ENCODE measurements at regions not wholly inside any gene's neighbourhood (a gene's known extent, or its start where the extent isn't known, plus 50 kb on each side); places are given as distances from the start of the nearest gene placed in this dataset.

- H3K4me3 ChIP-seq (ENCODE audit: low read depth in 1 of 2, low read length in 2 of 2) = no peak overlapping the region
- peaks cover 0 to 3% of the 10 kb centered on the region in 2 donors for H3K9me3 ChIP-seq (ENCODE audit: control insufficient read depth in 2 of 2, insufficient read depth in 1 of 2, low read depth in 1 of 2, low read length in 1 of 2)
- no peaks in the 10 kb centered on the region for H3K27me3 ChIP-seq (ENCODE audit: control insufficient read depth in 1 of 2, insufficient read depth in 2 of 2, low read length in 2 of 2)
- H3K36me3 ChIP-seq (ENCODE audit: control insufficient read depth in 2 of 2, insufficient read depth in 2 of 2, low read length in 1 of 2) = no peaks in the 10 kb centered on the region
- H3K4me1 ChIP-seq (ENCODE audit: control insufficient read depth in 2 of 2, insufficient read depth in 2 of 2, low read length in 1 of 2) = peaks cover 0 to 4% of the 10 kb centered on the region in 2 donors
- WGBS, 2 donors = 54 to 56% methylated on average over 7 of the region's 7 CpGs
- no peak overlapping the region for H3K27ac ChIP-seq (ENCODE audit: low read depth in 2 of 2, low read length in 1 of 2)
These were observed 140.3 kb downstream of the RPIA start for GRCh38 chr2:88831792-88832248.

GRCh38 chr2:88832311-88832991, 141.0 kb downstream of the RPIA start:
- H3K36me3 ChIP-seq (ENCODE audit: control insufficient read depth in 2 of 2, insufficient read depth in 2 of 2, low read length in 1 of 2) = no peaks in the 10 kb centered on the region
- no peak overlapping the region for H3K27ac ChIP-seq (ENCODE audit: low read depth in 2 of 2, low read length in 1 of 2)
- H3K27me3 ChIP-seq (ENCODE audit: control insufficient read depth in 1 of 2, insufficient read depth in 2 of 2, low read length in 2 of 2) = no peaks in the 10 kb centered on the region
- 78 to 80% methylated on average over 8 of the region's 8 CpGs for WGBS, 2 donors
- peaks cover 0 to 3% of the 10 kb centered on the region in 2 donors for H3K9me3 ChIP-seq (ENCODE audit: control insufficient read depth in 2 of 2, insufficient read depth in 1 of 2, low read depth in 1 of 2, low read length in 1 of 2)
- peaks cover 0 to 4% of the 10 kb centered on the region in 2 donors for H3K4me1 ChIP-seq (ENCODE audit: control insufficient read depth in 2 of 2, insufficient read depth in 2 of 2, low read length in 1 of 2)
- H3K4me3 ChIP-seq (ENCODE audit: low read depth in 1 of 2, low read length in 2 of 2) = no peak overlapping the region

GRCh38 chr2:88832992-88833389, 141.5 kb downstream of the RPIA start:
- WGBS, 2 donors = 91% methylated on average over 1 of the region's 1 CpG
- peaks cover 0 to 3% of the 10 kb centered on the region in 2 donors for H3K9me3 ChIP-seq (ENCODE audit: control insufficient read depth in 2 of 2, insufficient read depth in 1 of 2, low read depth in 1 of 2, low read length in 1 of 2)
- no peaks in the 10 kb centered on the region for H3K36me3 ChIP-seq (ENCODE audit: control insufficient read depth in 2 of 2, insufficient read depth in 2 of 2, low read length in 1 of 2)
- H3K4me1 ChIP-seq (ENCODE audit: control insufficient read depth in 2 of 2, insufficient read depth in 2 of 2, low read length in 1 of 2) = peaks cover 0 to 4% of the 10 kb centered on the region in 2 donors
- H3K27me3 ChIP-seq (ENCODE audit: control insufficient read depth in 1 of 2, insufficient read depth in 2 of 2, low read length in 2 of 2) = no peaks in the 10 kb centered on the region
- H3K27ac ChIP-seq (ENCODE audit: low read depth in 2 of 2, low read length in 1 of 2) = no peak overlapping the region
- H3K4me3 ChIP-seq (ENCODE audit: low read depth in 1 of 2, low read length in 2 of 2) = no peak overlapping the region

GRCh38 chr2:88834376-88834775, 142.9 kb downstream of the RPIA start:
- no peak overlapping the region for H3K4me3 ChIP-seq (ENCODE audit: low read depth in 1 of 2, low read length in 2 of 2)
- peaks cover 0 to 3% of the 10 kb centered on the region in 2 donors for H3K9me3 ChIP-seq (ENCODE audit: control insufficient read depth in 2 of 2, insufficient read depth in 1 of 2, low read depth in 1 of 2, low read length in 1 of 2)
- H3K27me3 ChIP-seq (ENCODE audit: control insufficient read depth in 1 of 2, insufficient read depth in 2 of 2, low read length in 2 of 2) = no peaks in the 10 kb centered on the region
- peaks cover 0 to 4% of the 10 kb centered on the region in 2 donors for H3K4me1 ChIP-seq (ENCODE audit: control insufficient read depth in 2 of 2, insufficient read depth in 2 of 2, low read length in 1 of 2)
- no peak overlapping the region for H3K27ac ChIP-seq (ENCODE audit: low read depth in 2 of 2, low read length in 1 of 2)
- H3K36me3 ChIP-seq (ENCODE audit: control insufficient read depth in 2 of 2, insufficient read depth in 2 of 2, low read length in 1 of 2) = no peaks in the 10 kb centered on the region

GRCh38 chr2:88834866-88835265, 143.4 kb downstream of the RPIA start:
- H3K36me3 ChIP-seq (ENCODE audit: control insufficient read depth in 2 of 2, insufficient read depth in 2 of 2, low read length in 1 of 2) = no peaks in the 10 kb centered on the region
- peaks cover 0 to 4% of the 10 kb centered on the region in 2 donors for H3K4me1 ChIP-seq (ENCODE audit: control insufficient read depth in 2 of 2, insufficient read depth in 2 of 2, low read length in 1 of 2)
- peaks cover 0 to 3% of the 10 kb centered on the region in 2 donors for H3K9me3 ChIP-seq (ENCODE audit: control insufficient read depth in 2 of 2, insufficient read depth in 1 of 2, low read depth in 1 of 2, low read length in 1 of 2)
- H3K27me3 ChIP-seq (ENCODE audit: control insufficient read depth in 1 of 2, insufficient read depth in 2 of 2, low read length in 2 of 2) = no peaks in the 10 kb centered on the region
- no peak overlapping the region for H3K27ac ChIP-seq (ENCODE audit: low read depth in 2 of 2, low read length in 1 of 2)
- no peak overlapping the region for H3K4me3 ChIP-seq (ENCODE audit: low read depth in 1 of 2, low read length in 2 of 2)

- H3K27me3 ChIP-seq (ENCODE audit: control insufficient read depth in 1 of 2, insufficient read depth in 2 of 2, low read length in 2 of 2) = no peaks in the 10 kb centered on the region
- WGBS, 2 donors = 73 to 78% methylated on average over 2 of the region's 2 CpGs
- no peaks in the 10 kb centered on the region for H3K36me3 ChIP-seq (ENCODE audit: control insufficient read depth in 2 of 2, insufficient read depth in 2 of 2, low read length in 1 of 2)
- peaks cover 0 to 4% of the 10 kb centered on the region in 2 donors for H3K4me1 ChIP-seq (ENCODE audit: control insufficient read depth in 2 of 2, insufficient read depth in 2 of 2, low read length in 1 of 2)
- H3K27ac ChIP-seq (ENCODE audit: low read depth in 2 of 2, low read length in 1 of 2) = no peak overlapping the region
- H3K9me3 ChIP-seq (ENCODE audit: control insufficient read depth in 2 of 2, insufficient read depth in 1 of 2, low read depth in 1 of 2, low read length in 1 of 2) = peaks cover 0 to 3% of the 10 kb centered on the region in 2 donors
- no peak overlapping the region for H3K4me3 ChIP-seq (ENCODE audit: low read depth in 1 of 2, low read length in 2 of 2)
These were observed 144.3 kb downstream of the RPIA start for GRCh38 chr2:88835726-88836125.

- no peaks in the 10 kb centered on the region for H3K36me3 ChIP-seq (ENCODE audit: control insufficient read depth in 2 of 2, insufficient read depth in 2 of 2, low read length in 1 of 2)
- H3K27ac ChIP-seq (ENCODE audit: low read depth in 2 of 2, low read length in 1 of 2) = no peak overlapping the region
- peaks cover 0 to under 1% of the 10 kb centered on the region in 2 donors for H3K4me1 ChIP-seq (ENCODE audit: control insufficient read depth in 2 of 2, insufficient read depth in 2 of 2, low read length in 1 of 2)
- no peak overlapping the region for H3K4me3 ChIP-seq (ENCODE audit: low read depth in 1 of 2, low read length in 2 of 2)
- peaks cover 0 to 3% of the 10 kb centered on the region in 2 donors for H3K9me3 ChIP-seq (ENCODE audit: control insufficient read depth in 2 of 2, insufficient read depth in 1 of 2, low read depth in 1 of 2, low read length in 1 of 2)
- no peaks in the 10 kb centered on the region for H3K27me3 ChIP-seq (ENCODE audit: control insufficient read depth in 1 of 2, insufficient read depth in 2 of 2, low read length in 2 of 2)
These were observed 144.9 kb downstream of the RPIA start for GRCh38 chr2:88836351-88836750.

GRCh38 chr2:88837511-88838160, 146.2 kb downstream of the RPIA start:
- Histone ChIP-seq H3K27ac (ENCODE audit: low read depth in 2 of 2, low read length in 1 of 2) (no peak overlapping the region), H3K4me3 (ENCODE audit: low read depth in 1 of 2, low read length in 2 of 2) (no peak overlapping the region), H3K36me3 (ENCODE audit: control insufficient read depth in 2 of 2, insufficient read depth in 2 of 2, low read length in 1 of 2) (no peaks in the 10 kb centered on the region), H3K4me1 (ENCODE audit: control insufficient read depth in 2 of 2, insufficient read depth in 2 of 2, low read length in 1 of 2) (no peaks in the 10 kb centered on the region), H3K9me3 (ENCODE audit: control insufficient read depth in 2 of 2, insufficient read depth in 1 of 2, low read depth in 1 of 2, low read length in 1 of 2) (no peaks in the 10 kb centered on the region), H3K27me3 (ENCODE audit: control insufficient read depth in 1 of 2, insufficient read depth in 2 of 2, low read length in 2 of 2) (no peaks in the 10 kb centered on the region)
- WGBS, 2 donors = 76 to 77% methylated on average over 4 of the region's 4 CpGs

- H3K4me3 ChIP-seq (ENCODE audit: low read depth in 1 of 2, low read length in 2 of 2) = no peak overlapping the region
- no peaks in the 10 kb centered on the region for H3K9me3 ChIP-seq (ENCODE audit: control insufficient read depth in 2 of 2, insufficient read depth in 1 of 2, low read depth in 1 of 2, low read length in 1 of 2)
- H3K27me3 ChIP-seq (ENCODE audit: control insufficient read depth in 1 of 2, insufficient read depth in 2 of 2, low read length in 2 of 2) = no peaks in the 10 kb centered on the region
- H3K36me3 ChIP-seq (ENCODE audit: control insufficient read depth in 2 of 2, insufficient read depth in 2 of 2, low read length in 1 of 2) = no peaks in the 10 kb centered on the region
- no peak overlapping the region for H3K27ac ChIP-seq (ENCODE audit: low read depth in 2 of 2, low read length in 1 of 2)
- 60 to 67% methylated on average over 4 of the region's 4 CpGs for WGBS, 2 donors
- no peaks in the 10 kb centered on the region for H3K4me1 ChIP-seq (ENCODE audit: control insufficient read depth in 2 of 2, insufficient read depth in 2 of 2, low read length in 1 of 2)
These were observed 146.7 kb downstream of the RPIA start for GRCh38 chr2:88838165-88838635.
